ENCODE measurements at regions not wholly inside any gene's neighbourhood (a gene's known extent, or its start where the extent isn't known, plus 50 kb on each side); places are given as distances from the start of the nearest gene placed in this dataset.

GRCh38 chr10:47175181-47176123 lies 124.5 kb upstream of the GDF10 start:
- no peak for TF ChIP-seq CTCF (IDR thresholded peaks at IDR 0.05)
- no peak for TF ChIP-seq POLR2A (IDR thresholded peaks at IDR 0.05)

All from thyroid gland (tissue), 4 donors.